Kasumi-1 (cell line): ENCODE measurements at regions not wholly inside any gene's neighbourhood (a gene's known extent, or its start where the extent isn't known, plus 50 kb on each side); places are given as distances from the start of the nearest gene placed in this dataset.
"Not testable (repeated sequence)": the region's sequence is repeated elsewhere in the genome, so short reads cannot be mapped to it uniquely, and the experiment has no call there.

Experiments used
- DNase-seq, 2 experiments: peaks; one replicate each; lab custom pipeline; 2025; lab: John Stamatoyannopoulos, UW

DNA sequence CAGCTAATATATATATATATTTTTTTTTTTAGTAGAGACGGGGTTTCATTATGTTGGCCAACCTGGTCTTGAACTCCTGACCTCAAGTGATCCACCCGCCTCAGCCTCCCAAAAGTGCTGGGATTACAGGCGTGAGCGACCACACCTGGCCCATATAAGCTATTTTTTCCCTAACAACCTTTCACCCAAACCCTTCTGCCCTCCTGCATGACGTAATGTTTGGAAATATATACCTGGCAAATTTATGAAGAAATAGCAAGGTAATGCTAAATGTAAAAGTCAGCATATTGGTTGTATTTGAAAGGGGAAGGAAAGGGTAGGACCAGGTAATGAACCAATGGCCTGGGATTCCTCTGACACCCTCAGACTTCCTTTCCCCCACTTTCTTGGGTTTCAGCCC is 325.5 kb upstream of the ARID1B start:
- DNase-seq = no peak

DNA sequence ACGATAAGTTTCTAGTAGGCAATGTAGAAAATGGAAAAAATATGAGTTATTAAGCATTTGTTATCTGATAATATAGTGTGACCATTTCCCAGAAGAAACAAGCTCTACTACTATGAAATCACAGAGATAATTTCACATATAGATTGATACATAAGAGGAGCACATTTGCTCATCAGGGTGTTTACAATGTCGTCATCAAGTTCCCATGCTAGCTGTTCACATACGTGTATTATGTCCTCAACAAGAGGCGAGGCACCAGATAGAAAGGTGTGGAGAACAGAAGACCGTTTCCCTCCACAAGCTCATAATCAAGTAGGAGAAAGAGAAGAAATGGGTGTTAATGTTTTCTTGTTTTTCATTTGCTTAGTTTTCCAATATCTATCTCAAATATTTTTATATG is 326.1 kb upstream of the ARID1B start:
- DNase-seq = no peak

DNA sequence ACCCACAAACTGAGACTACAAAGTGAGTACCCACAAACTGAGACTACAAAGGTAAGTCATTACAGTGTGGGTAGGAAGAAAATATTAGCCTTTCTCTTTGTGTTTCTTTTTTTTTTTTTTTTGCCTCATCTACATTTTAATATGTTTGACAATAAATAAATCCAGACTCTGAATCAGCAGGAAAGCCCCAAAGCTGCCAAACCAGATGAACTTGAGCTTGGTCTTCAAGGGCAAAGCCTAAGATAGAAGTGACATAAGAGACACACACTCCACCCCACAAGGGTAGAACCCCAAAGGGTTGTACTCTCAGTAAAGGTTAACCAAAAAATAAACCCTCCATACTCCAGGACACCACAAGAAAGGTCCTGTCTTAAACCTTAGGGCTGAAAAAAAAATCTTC is 326.8 kb upstream of the ARID1B start:
- DNase-seq = no peak

DNA sequence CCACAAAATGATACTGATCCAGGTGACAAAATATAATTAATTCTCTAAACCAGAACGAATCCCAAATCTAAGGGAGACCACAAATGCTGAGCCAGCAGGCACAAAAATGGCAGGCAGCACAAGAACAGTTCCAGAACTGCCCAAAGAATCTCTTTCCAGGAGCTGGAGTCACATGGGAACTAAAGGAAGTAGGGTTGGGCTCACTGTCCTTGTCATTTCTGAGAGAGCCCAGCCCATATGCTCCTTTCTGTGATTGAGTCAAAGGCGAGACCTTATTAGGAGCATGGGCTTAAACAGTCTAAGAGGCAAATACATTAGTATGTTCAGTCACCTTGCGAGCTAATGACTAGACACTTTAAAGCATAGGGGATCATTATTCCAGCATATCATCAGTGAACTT is 327.6 kb upstream of the ARID1B start:
- DNase-seq = no peak

DNA sequence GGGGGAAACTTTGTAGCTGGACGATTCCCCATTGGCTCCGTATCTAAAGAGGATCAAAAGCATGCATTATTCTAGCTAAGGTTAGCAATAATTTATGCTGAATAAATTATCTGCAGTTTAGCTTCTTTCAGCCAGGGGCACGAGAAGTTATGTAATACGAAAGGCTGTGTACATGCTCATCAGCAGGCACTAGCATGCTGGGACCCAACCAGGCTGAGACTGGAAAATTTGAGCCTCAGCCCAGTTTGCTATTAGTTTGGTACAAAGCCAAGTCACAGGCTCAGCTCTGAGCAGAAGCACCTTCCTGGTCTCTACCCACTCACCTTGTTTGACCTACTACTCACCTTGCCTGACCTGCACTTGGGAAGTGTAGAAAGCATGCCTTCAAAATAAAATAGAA is 328.1 kb upstream of the ARID1B start:
- DNase-seq = no peak

DNA sequence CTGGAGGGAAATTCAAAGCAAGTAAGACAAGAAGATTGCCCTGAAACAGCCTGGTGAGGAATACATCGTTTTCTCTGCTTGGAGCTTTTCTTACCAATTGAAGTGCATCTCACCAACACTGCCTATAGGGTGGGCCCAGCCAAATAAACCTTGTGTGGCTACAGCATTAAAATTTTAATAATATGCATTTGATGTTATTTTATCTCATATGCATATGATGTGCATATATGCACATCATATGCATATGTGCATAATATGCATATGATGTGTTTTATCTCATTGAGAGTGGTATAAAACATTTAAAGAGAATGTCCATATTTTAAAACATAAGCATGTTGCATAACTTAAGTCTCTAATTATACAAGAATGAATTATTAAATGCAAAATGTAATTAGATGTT is 328.6 kb upstream of the ARID1B start:
- DNase-seq = no peak

DNA sequence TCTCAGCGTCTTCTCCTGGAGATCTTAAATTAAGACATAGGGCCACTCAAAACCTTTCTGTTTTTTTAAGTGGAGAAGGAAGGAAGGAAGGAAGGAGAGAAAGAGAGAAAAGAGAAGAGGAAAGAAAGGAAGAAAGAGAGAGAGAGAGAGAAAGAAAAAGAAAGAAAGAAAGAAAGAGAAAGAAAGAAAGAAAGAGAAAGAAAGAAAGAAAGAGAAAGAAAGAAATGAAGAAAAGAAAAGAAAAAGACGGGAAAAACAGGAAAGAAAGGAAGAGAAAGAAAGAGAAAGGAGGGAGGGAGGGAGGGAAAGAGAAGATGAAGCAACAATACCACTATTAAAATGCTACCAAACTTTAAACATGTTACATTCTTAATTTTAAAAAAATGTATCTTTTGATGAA is 336.5 kb upstream of the ARID1B start:
- DNase-seq = no peak

DNA sequence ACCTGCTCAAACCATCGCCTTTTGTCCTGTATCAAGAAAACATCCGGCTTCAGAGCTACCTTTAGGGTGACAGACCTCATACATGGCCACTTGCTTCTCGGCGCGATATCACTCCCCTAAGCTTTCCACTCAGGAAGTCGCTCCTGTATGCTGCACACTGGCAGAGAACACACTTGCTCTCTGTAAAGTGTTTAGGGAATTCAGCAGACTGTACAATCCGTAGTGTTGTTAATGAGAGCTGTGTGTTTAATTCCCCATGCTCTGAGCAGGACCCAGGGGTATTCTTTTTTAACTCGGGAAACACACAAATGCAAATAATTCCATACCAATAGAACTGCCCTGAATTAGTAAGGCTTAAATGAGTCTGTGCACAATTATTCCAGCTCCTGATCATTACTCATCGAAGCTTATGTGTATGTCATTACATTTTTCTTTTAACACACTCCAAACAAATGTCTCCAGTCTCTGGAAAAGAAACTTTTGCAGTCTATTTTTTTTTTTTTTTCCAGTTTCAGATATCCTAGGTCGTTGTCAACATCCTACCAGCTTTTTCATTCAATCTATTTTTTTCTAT is 338.7 kb upstream of the ARID1B start:
- DNase-seq = no peak

DNA sequence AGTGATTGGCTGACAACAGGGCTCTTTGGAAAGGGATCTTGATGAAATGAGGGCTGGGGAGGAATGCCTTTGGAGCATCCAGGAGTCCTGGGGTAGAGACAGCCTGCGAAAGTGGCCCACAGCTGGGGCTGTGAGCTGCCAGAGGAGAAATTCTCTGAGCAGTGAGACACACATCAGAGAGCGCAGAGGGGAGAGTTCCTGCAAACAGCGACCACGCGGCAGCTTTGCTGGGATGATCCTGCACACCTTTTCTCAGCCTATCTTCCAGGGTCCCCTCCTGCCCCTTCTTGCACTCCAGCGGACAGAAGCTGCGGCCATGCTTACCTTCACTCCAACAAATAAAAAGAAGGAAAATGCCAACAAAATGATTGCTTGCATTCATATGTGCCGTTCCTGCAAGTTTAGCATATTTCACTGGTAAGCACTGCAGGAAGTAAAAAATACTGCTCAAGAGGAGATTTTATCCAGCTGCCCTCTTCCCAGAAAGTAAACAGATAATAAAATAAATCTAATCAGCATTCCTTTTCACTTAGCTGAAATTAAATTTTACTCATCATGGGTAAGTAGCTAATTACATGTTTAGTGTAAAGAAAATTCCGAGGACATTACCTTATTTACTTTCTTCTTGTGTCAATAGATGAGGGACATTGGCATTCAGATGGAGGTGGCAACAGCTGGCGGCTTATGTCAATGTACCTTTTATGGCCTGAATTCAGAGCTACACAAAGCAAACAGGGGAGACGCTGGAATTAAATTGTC is 339.9 kb upstream of the ARID1B start:
- DNase-seq = no peak

DNA sequence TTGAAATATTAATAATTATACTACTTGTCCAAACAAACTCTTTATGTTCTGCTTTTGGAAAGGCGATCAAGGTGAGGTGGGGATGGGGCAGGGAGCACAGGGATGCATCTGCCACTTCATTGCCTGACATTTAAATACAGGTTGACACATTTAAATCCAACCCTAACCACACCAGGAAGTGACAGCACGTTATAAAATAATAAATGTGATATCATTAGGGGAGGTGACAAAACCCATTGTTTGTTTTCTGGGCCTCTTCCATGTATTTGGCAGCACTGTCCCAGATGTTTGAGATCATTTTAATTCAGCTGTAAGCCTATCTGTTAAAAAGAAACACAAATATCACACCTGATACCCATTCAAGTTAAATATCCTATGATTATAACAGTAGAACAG is 342.4 kb upstream of the ARID1B start:
- DNase-seq = no peak

DNA sequence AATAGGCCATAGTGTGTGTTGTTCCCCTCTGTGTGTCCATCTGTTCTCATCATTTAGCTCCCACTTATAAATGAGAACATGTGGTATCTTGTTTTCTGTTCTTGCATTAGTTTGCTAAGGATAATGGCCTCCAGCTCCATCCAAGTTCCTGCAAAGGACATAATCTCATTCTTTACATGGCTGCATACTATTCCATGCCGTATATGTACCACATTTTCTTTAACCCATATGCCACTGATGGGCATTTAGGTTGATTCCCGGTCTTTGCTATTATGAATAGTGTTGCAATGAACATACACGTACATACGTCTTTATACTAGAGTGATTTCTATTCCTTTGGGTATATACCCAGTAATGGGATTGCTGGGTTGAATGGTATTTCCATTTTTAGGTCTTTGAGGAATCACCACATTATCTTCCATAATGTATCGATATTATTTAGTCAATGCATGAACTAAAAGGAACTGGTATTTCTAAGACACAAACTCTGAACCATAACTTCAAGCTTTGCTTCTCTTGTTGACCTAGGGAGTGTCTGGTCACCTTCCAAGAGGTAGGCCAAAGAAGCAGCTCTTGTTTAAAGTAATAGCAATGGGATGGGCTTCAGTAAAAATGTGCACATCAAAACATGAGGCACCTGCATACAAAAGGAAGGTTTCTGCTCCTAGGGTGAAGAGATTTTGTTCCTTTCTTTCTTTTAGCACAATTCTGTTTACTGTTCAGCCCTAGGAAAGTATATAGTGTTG is 343.0 kb upstream of the ARID1B start:
- DNase-seq = no peak

DNA sequence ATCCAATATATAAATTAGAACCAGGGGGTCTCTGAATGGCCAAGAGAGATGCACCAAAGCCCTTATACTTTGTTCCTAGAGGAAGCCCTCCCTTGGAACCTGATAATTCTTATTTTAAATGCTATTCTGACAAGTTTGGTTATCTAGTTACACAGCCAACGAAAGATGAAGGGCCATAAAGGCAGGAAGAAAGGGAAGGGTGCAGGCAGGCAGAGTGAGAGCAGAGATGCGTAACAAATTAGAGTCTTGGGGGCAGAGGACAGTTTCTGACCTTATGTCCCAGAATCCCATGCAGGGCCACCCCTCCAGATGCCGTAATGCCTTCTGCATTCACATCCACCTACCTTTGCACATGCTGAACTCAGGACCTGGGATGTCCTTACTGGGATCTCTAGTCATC is 344.6 kb upstream of the ARID1B start:
- DNase-seq = no peak

DNA sequence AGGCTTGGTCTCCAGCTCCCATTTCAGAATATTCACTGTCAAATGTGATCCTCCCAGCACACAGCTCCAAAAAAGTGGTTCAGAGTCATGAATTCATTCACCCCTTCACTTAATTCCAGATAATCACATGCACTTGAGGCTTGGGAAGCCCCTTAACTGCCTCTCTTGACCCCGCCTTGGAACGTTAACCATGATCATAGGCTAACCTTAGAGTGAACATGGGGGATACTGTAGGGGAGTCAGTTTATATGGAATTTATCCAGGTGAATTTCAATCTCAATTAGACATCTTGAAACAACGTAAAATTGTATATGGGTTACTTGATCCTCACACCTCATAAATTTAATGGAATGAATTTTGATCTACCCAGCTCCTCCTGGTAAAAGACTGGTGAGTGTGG is 346.8 kb upstream of the ARID1B start:
- no peak for DNase-seq

DNA sequence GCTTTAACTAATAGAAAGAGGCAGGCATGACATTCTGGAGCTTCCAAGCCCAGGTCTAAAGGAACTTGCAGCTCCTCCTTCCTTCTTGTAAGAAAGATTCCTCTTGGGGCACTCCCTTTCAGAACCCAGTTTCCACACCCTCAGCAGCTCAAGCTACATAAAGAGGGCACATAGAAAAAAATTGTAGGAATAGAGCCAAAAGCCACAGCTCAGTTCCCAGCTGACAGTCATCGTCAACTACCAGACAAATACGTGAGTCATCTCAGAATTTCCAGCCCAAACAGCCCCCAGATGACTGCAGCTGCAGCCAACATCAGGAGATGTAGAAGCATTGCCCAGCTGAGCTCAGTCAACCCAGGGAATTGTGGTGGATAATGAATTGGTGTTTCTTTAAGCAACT is 349.8 kb upstream of the ARID1B start:
- DNase-seq = peak; percentile 46 to 66

DNA sequence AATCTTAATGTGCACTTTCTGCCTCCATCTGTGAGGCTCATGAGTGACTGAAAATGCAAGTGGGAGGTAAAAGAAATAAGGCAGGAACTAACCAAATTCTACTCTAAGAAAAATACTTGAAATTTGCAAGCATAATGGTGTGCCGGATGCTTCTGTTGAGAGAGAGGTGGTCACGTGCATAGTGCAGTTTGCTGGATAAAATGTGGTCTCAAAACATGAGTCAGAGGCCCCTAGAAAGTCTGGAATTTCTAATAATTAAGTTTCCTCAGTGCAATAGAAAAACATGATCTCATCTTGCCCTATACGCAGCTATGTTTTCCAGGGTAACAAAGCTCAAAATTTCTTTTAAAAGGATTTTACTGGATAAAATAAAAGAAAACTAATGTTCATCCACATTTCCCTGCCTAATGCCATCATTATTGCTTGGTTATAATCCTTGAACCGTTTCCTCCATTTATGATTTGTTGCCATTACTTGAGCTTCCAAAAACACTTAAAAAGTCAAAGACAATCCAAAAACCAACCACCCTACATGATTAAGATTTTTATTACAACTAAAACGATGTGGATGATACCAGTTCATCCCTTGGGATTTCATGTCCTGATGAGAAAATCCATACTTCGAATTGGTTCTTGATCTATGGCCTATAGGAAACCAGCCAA is 351.7 kb upstream of the ARID1B start:
- no peak for DNase-seq

DNA sequence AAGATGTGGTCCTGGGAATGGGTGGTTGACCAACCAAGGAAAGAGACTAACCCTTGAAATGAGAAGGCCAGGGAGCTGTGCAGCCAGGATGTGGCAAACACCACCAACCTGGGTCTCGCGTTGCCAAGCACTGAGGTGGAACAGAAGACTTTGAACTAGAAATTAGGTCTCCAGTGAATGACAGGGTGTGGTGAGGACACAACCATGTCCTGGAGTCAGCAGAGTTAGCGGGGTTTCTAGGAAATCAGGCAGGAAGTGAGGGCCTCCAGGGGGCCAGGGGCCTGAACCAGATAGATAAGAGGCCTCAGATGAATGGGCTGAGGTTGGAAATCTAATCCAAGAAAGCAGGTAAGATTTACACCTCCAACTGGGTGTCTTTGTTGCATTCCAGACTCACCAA is 353.3 kb upstream of the ARID1B start:
- DNase-seq = peak; percentile 28 to 35

DNA sequence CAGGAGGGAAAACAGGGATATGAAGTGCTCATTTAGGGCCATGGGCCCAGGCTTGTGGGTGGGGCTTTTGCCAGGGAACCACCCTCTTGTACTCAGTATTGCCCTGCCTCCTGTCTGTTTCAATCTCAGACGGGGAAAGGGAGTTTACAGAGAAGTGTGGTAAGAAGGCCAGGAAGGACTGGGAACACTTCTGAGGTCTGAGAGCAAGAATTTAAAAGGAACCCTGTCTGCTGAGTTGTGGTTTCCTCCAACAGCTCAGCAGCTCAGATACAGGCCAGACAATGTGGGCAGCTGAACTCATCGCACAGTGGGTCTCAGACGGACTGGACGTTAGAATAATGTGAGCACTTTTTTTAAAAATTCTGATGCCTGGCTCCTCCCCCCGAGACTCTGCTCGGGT is 354.1 kb upstream of the ARID1B start:
- peak; percentile 88 for DNase-seq

DNA sequence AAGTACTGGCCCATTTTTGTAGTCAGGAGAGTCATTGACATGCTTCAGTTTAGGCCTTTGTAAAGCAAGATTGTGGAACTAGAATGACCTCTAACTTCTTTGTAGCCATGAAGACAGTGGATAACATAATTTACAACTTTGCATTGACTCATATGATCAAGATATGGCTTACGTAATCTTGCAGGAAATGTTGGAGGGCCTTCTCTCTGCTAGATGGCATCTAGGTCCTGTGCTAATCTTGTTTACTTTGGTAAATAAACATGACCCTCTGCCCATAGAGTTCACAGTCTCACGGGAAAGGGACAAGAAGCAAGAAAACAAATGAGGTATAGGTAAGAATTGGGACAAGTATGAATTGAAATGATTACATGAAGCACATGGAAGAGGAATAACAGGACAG is 355.2 kb upstream of the ARID1B start:
- DNase-seq = no peak

DNA sequence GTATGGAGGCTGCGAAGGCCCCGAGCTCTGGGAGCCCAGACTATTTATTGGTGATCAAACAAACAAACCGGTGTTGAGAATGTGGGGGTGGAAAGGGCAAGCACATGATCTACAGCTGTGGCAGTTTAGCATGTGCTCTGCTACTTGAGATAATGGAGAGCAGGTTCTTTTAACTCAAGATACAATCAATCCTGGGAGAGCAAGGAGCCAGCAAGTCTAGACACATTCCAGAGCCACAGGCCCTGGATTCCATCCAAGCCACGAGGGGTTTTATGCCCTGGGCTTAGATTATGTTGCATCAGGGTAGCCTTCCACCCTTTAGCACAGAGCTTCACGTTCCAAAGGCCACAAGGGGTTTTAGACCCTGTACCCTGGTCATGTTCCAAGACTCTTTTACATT is 355.9 kb upstream of the ARID1B start:
- DNase-seq = not testable (repeated sequence)

DNA sequence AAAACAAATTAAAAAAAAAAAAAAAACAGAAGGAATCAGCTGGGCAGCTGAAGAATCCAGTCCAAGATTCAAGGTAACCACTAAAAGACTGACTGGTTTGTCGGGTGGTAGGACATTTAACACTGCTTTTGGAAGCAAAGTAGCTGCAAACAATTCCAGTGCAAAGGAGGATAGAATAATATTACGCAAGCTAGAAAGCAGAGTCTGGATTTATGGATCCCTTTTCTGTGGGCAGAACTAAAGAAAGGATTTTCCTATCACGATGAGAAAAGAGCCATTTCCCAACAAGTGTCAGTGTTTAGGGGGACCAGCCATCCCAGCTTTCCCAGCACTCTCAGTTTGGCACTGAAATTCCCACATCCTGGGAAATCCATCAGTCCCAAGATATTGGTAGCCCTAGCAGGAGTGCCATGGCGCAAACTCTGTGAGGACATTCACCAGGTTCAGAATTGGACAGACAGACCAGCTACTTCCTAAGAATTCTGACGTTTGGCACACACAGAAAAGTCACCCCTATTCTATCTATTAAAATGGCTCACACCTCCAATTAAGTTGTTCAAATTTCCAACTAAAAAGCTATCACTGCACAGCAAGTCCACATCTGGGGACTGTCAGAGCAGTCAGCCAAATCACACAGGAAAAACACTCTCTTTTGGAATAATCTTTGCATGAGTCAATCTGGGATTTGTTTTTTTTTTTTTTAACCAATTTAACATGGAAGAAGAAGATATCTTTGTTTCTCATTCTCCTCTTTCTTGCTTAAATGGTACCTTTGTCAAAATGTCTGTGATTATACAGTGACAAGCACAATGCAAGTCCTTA is 356.8 kb upstream of the ARID1B start:
- no peak for DNase-seq

DNA sequence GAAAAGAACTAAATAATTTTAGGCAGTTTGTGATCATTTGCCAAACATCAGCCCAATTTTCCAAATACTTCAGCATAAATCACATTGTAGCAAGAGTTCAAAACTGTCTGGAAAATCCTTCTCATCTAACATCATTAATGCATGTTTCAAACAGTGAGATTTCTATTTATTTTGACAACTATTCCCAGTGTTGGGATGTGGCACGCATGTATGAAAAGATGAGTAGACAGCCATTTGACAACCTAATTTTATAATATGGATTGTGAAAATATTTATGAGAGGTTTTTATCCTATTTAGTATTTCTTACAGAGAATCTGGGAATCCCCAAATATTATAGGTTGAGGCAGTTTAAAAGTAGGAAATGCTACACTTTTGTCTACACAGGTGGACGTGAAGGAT is 357.6 kb upstream of the ARID1B start:
- DNase-seq = no peak

DNA sequence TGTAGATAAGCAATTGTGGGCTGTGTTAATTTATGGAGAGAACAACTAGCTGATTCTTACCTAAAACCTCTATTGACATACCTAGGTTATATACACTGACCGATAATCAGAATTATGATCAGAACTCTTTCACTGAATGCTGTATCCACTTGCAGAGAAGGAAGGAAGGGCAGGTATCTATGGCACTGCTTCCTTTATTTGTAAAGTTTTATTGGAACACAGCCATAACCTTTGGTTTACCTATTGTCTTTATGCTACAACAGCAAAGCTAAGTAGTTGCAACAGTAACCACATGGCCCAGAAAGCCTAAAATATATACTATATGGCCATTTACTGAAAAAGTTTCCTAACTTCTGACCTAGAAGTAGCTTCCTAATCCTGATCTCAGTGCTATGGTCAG is 358.9 kb upstream of the ARID1B start:
- no peak for DNase-seq
